ENCODE measurements at regions not wholly inside any gene's neighbourhood (a gene's known extent, or its start where the extent isn't known, plus 50 kb on each side); places are given as distances from the start of the nearest gene placed in this dataset.

- TF ChIP-seq CTCF (IDR thresholded peaks at IDR 0.05) = no peak
- TF ChIP-seq POLR2A (IDR thresholded peaks at IDR 0.05) = no peak
Measured at GRCh38 chr22:27593378-27593777, 208.2 kb downstream of the MN1 start.
